Prostate gland (tissue), 2 donors: ENCODE measurements at regions not wholly inside any gene's neighbourhood (a gene's known extent, or its start where the extent isn't known, plus 50 kb on each side); places are given as distances from the start of the nearest gene placed in this dataset.
A peak's percentile ranks its signal among the peaks of the same experiment; 100 is the strongest.

Source experiments
- POLR2AphosphoS5 ChIP-seq: sonication (generic); formaldehyde crosslinking; IDR thresholded peaks from one replicate; pipeline ENCODE4 v1.6.1; 2017; ENCODE audit warnings: antibody characterized with exemption
- TF ChIP-seq, protein P1 (sequence below), 4 experiments: fragments of 200-600 bp in 2 of 4; fragments of 450-650 bp in 2 of 4; sonication (generic) in 2 of 4; IDR thresholded peaks; 1 replicate in 3 of 4; 2 replicates in 1 of 4; pipeline ENCODE4 v1.5.1; 2016 to 2019; ENCODE audit warnings: antibody characterized with exemption in 4 of 4, mild to moderate bottlenecking in 2 of 4, moderate library complexity in 2 of 4

DNA sequence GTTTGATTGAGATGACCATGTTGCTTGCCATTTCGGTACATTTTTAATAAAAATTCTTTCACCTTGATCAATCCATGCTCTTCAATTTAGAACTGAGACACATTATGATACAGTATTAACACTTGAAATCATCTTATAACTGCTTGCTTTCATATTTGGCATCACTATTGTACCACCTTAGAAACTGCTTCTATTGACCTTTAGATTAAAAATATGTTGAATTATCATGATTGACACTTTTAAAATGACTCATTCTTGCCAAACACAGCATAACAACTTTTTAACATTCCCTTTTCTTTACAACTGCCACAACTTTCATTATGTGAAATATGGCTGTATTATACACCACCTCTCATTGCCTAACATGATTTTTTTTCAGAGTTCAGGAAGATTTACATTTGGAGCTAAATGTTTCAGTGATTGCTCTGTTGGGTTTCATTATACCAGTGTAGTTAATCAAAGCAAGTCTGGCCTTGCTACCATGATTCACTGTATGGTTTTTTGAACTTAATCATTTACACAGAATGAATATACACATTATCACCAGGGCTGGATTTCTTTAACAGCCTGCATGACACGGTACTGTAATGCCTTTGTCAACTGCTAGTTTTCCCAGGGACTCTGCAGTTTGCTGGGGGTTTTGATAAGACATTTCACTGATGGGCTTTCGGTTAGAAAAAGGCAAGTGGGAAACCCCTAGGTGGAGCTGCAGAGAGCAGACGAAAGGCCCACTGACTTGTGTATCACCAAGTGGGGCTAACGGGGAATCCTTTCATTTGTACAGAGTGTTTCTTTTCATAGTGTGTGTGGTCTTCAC is 93.6 kb upstream of the TLE4 start:
- TF ChIP-seq, protein P1, sequence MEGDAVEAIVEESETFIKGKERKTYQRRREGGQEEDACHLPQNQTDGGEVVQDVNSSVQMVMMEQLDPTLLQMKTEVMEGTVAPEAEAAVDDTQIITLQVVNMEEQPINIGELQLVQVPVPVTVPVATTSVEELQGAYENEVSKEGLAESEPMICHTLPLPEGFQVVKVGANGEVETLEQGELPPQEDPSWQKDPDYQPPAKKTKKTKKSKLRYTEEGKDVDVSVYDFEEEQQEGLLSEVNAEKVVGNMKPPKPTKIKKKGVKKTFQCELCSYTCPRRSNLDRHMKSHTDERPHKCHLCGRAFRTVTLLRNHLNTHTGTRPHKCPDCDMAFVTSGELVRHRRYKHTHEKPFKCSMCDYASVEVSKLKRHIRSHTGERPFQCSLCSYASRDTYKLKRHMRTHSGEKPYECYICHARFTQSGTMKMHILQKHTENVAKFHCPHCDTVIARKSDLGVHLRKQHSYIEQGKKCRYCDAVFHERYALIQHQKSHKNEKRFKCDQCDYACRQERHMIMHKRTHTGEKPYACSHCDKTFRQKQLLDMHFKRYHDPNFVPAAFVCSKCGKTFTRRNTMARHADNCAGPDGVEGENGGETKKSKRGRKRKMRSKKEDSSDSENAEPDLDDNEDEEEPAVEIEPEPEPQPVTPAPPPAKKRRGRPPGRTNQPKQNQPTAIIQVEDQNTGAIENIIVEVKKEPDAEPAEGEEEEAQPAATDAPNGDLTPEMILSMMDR (IDR thresholded peaks at IDR 0.05): peak in 1 of 4 experiments; percentile 5
- no peak for TF ChIP-seq POLR2AphosphoS5
